ENCODE measurements at regions not wholly inside any gene's neighbourhood (a gene's known extent, or its start where the extent isn't known, plus 50 kb on each side); places are given as distances from the start of the nearest gene placed in this dataset.

- no peak for TF ChIP-seq CREB1 (IDR thresholded peaks at IDR 0.05; ENCODE audit: low read depth)
- TF ChIP-seq ZBTB7A (IDR thresholded peaks at IDR 0.05; ENCODE audit: low read depth) = no peak
- no peak for TF ChIP-seq CEBPB (IDR thresholded peaks at IDR 0.05)
- TF ChIP-seq EP300 (IDR thresholded peaks at IDR 0.05; ENCODE audit: borderline replicate concordance) = no peak
- TF ChIP-seq TAF1 (IDR thresholded peaks at IDR 0.05; ENCODE audit: low read depth) = no peak
- TF ChIP-seq RAD21 (IDR thresholded peaks at IDR 0.05; ENCODE audit: low read depth) = no peak
Measured at GRCh38 chr15:62457100-62457499, 292.0 kb upstream of the C2CD4B start.
